ENCODE measurements at regions not wholly inside any gene's neighbourhood (a gene's known extent, or its start where the extent isn't known, plus 50 kb on each side); places are given as distances from the start of the nearest gene placed in this dataset.

DNA sequence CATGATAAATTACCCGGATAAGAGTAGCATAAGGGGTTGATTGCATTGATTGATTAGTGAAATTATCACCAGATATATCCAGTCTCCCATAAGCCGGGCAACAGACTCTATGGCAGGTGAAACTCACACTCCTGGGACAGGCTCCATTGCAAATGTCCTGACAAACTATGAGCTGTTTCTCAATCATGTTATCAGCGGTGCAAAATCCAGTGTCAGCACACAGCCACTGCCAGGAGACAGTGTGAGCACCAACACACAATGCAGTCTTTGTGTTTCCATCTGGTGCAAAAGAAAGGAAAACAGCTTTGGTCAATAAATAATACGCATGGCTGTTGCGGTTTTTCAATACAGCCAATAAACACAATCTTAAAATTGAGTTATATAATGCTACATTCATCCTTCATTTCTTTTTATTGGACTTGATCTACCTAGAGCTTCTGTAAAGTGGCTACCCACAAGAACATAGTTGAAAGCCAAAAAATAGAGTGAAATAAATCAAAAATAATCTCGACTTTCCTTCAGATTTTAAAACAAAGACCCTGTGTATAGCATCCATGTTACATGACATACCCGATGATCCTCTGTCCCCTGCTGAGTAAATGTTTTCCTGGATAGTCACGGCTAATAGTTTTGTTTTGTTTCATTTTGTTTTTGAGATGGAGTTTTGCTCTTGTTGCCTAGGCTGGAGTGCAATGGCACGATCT, 64.3 kb upstream of the AFDN start:
- POLR2A ChIA-PET, result no interaction called here
- no peak for TF ChIP-seq CTCF (IDR thresholded peaks at IDR 0.05; ENCODE audit: insufficient read depth, low read depth, low read length)
- no peaks in the 10 kb centered on the region for H3K36me3 ChIP-seq (ENCODE audit: control insufficient read depth, insufficient read depth, low read length)
- H3K4me3 ChIP-seq (ENCODE audit: low read depth, low read length), result no peak overlapping the region
- no peaks in the 10 kb centered on the region for H3K27me3 ChIP-seq (ENCODE audit: control insufficient read depth, insufficient read depth, low read length)
- CTCF ChIA-PET, result no interaction called here
- no peak for DNase-seq (ENCODE audit: low read depth)

- no peak for DNase-seq (ENCODE audit: low read depth)
- Histone ChIP-seq H3K36me3 (ENCODE audit: control insufficient read depth, insufficient read depth, low read length) (no peaks in the 10 kb centered on the region), H3K4me3 (ENCODE audit: low read depth, low read length) (no peak overlapping the region), H3K27me3 (ENCODE audit: control insufficient read depth, insufficient read depth, low read length) (no peaks in the 10 kb centered on the region)
- no peak for TF ChIP-seq CTCF (IDR thresholded peaks at IDR 0.05; ENCODE audit: insufficient read depth, low read depth, low read length)
- ChIA-PET CTCF (no interaction called here), POLR2A (no interaction called here)
Observed at GRCh38 chr6:167763056-167763944, 63.4 kb upstream of the AFDN start.

DNA sequence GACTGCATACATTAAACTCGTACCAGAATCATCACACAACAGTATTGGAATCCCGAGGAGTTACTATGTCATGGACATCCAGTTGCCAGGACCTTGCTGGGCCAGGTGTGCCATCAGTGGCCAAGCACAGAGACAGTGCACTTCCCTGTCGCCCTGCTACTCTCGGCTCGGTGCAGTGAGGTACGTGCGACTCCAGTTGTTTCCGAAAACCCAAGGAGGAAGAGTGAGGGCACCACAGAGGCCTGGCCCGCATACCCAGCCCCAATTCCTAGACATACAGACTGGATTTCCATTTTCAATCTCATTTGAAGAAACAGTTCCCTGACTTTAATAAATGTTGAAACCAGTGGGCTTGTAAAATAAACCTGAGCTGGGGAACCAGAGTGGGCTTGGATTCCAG, 62.5 kb upstream of the AFDN start:
- H3K36me3 ChIP-seq (ENCODE audit: control insufficient read depth, insufficient read depth, low read length), result no peaks in the 10 kb centered on the region

GRCh38 chr6:167764713-167765479, 61.8 kb upstream of the AFDN start:
- no peak for TF ChIP-seq CTCF (IDR thresholded peaks at IDR 0.05; ENCODE audit: insufficient read depth, low read depth, low read length)
- ChIA-PET CTCF (no interaction called here), POLR2A (no interaction called here)
- H3K36me3 ChIP-seq (ENCODE audit: control insufficient read depth, insufficient read depth, low read length), result no peaks in the 10 kb centered on the region
- DNase-seq (ENCODE audit: low read depth), result no peak
- no peaks in the 10 kb centered on the region for H3K27me3 ChIP-seq (ENCODE audit: control insufficient read depth, insufficient read depth, low read length)
- no peak overlapping the region for H3K4me3 ChIP-seq (ENCODE audit: low read depth, low read length)

More for the DNA sequence above, 62.5 kb upstream of the AFDN start:
- H3K27me3 ChIP-seq (ENCODE audit: control insufficient read depth, insufficient read depth, low read length), result no peaks in the 10 kb centered on the region
- ChIA-PET CTCF (no interaction called here), POLR2A (no interaction called here)
- no peak overlapping the region for H3K4me3 ChIP-seq (ENCODE audit: low read depth, low read length)
- no peak for TF ChIP-seq CTCF (IDR thresholded peaks at IDR 0.05; ENCODE audit: insufficient read depth, low read depth, low read length)
- no peak for DNase-seq (ENCODE audit: low read depth)

Data from BJ (cell line).